NCI-H69 (cell line): ENCODE measurements at regions not wholly inside any gene's neighbourhood (a gene's known extent, or its start where the extent isn't known, plus 50 kb on each side); places are given as distances from the start of the nearest gene placed in this dataset.

ENCODE experiments used
- DNase-seq: peaks from one replicate; lab custom pipeline; 2025; lab: John Stamatoyannopoulos, UW

GRCh38 chr14:71287567-71287966 lies 380.3 kb downstream of the PCNX1 start:
- DNase-seq, result no peak

DNA sequence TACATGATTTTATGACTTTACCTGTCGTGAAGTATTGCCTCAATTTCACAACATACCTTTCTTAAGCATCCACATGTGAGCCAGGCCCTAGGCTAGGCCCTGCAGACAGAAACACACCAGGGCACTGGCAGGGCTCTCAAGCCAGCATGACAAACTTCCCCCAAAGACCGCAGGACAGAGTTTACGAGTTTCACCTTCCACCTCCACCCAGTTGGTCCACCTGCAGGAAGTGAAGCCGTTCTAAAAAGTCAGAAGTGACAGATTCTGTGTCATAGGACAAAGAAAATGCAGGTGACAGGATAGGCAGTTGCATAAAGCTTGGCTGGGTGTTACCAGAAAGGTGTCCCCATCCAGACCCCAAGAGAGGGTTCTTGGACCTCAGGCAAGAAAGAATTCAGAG lies 382.3 kb downstream of the PCNX1 start:
- no peak for DNase-seq

DNA sequence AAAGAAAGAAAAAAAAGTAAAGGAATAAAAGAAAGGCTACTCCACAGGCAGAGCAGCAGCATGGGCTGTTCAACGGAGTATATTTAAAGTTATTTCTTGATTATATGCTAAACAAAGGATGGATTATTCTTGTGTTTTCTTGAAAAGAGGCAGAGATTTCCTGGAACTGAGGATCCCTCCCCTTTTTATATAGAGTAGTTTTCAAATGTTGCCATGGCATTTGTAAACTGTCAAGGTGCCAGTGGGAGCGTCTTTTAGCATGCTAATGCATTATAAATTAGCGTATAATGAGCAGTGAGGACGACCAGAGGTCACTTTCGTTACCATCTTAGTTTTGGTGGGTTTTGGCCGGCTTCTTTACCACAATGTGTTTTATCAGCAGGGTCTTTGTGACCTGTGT lies 383.0 kb downstream of the PCNX1 start:
- no peak for DNase-seq

GRCh38 chr14:71290960-71291466 lies 383.8 kb downstream of the PCNX1 start:
- peak; percentile 45 for DNase-seq

DNA sequence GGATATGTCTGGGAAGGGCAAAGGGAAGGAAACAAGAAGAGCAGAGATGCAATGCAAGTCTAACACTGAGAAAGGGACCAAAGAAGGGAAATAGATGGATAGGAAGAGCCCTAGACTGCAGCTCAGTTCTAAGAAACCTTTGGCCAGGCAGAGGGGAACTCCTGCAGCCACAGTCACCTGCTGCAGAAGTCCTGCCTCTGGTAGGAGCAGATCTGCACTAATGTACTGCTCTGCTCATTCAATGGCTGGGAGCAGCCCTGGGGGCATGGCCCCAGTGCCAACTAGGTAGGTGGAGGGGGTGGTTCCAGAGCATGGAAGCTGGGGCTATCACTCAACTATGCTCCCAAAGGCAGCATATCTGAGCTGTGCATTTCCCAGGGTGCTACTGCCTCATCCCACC lies 388.9 kb downstream of the PCNX1 start:
- DNase-seq, result no peak

DNA sequence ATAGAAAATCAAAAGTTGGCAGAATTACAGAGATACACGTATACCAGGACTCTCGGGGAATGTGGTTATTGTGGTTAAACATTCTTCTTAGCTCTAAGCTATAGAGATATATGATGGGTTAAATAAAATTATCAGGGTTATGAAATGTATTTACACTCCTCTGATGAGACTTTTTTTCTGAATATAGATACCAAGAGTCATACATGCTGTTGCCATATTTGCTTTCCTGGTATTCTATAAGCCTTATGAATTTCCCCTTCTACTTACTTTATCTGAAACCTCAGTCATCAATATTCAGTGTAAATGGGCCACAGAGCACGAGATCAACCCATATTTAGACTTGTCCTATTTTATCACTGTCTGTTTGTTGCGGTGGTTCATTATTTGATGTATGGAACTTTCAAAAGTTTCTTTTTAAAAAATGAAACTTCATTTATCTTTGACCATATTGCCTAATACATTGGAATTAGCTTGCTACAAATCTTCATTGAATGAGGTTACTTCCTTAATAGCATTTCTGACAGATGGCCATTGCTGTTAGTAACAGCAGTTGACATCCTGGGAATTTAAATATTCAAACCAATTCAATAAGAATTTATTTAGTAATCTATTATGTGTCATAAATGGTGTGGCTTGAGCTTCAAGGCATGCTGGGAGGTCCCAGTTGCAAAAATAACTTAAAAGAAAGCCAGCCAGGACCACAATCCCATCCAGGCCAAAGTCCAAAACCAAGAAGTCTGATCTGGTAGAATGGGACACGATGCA lies 393.5 kb downstream of the PCNX1 start:
- DNase-seq, result no peak

DNA sequence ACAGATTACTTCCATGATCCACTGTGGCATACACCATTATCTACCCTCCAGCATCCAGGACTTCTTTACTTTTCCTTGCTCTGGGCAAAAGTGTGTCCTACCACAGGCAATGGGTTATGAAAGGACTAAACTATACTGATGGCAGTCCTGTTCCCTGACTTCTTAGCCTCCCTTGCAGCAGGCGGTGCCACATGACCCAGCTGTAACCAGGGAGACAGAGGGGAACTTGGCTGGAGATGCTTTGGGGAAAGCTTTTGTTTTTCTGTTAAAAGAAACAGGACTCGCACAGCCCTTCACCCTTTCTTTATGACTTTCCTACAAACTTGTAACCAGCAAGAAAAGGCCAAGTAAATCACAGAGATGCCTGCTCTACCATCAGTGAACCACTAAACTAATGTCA lies 394.4 kb downstream of the PCNX1 start:
- no peak for DNase-seq

DNA sequence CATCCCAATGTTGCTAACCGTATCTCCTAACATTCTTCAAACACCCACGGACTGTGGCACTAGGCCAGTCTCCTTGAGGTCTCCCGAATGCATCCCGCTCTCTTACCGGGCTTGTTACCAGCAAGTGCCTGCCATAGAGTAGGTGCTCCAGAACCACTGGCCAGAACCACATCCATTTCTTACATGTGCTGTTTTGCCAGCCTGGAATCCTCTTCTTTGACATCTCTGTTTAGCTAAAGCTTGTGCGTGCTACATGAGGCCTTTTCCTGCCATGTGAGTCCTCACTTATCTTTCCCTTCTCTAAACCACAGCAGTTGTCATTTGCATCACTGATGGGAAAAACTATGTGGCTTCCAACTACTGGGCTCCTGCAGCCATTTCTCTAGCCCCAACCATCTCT lies 397.4 kb downstream of the PCNX1 start:
- DNase-seq, result no peak

DNA sequence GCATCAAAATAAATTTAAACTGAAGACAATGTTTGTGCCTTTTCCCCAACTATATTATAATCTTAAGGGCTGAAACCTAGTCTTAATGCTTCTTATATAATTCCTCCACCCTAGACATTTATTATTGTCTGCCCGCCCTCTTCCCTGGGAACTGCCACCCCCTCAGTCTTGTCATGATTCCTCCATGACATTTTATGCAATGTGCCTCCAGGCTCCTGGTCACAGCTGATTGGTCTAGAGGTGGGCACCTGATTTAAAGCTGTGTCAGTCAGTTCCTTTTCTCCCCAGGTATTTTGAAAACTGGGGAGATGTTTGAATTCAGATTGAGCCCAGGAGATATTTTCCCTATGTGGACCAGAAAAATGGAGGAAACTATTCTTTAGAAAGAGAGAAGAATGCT lies 401.4 kb downstream of the PCNX1 start:
- DNase-seq, result no peak

GRCh38 chr14:71309756-71310155 lies 402.5 kb downstream of the PCNX1 start:
- no peak for DNase-seq

DNA sequence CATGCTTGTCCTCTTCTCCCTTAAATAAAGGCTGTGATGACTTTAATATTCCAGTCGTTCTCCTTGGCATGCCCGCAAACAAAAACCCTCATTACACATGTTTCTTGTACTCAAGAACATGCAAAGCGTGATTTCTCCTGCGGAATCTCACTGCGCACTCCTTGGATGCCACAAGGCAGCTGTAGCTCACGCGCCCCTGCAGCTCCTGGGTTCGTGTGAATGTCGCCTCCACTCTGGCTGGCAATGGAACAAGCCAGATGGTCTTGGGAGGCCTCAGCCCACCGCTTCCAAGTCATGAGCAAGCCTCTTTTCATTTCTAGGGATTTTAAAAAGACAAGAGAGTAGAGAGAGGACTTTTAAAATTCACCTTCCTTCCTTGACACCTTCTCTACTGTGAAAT lies 403.8 kb downstream of the PCNX1 start:
- no peak for DNase-seq

DNA sequence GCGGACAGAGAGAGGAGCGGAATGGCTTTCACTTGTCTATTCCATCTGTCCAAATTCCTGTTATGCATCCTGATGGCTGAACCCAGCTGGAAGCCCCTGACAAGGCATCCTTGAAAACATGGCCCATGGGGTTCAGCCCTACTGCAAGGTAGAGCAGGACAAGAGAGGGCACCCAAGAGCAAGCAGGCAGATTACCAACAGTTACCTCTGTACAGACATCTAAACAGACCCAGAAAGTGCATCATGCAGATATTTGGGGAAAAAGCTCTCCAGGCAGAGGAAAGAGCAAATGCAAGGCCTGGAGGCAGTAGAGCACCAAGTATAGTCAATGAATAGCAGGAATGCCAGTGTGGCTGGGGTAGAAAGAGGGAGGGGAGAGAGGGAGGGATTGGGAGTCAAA lies 407.5 kb downstream of the PCNX1 start:
- DNase-seq, result no peak

DNA sequence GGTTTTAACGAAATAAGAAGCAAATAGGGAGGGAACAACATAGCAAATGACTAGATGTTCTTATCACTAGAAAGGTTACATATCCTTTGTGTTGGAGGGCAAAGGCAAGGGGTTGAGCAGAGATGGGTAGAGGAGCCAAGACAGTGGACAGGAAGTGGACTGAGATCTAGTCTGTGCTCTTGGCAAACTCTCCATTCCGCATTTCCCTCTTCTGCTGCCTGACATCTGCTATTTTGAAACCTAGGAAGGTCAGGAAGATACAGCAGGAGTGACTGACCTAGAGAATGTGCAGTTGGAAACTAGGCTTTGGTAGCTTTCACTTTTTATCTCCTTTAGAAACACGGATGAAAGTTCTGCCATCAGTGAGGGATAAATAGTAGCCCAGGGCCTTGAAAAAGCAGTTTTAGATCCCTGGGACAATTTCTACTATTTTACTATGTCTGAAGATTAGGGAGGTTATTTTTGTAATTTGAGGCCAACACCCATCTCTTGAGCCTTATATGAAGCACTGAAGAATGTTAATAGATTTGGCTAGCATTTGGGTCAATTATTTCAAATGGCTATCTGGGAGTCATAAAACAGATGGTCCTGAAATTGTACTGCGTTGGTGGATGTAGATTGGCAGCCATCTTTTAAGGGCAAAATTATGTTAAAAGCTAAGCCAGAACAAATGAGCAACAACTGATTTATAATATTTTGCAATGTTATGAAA lies 410.3 kb downstream of the PCNX1 start:
- no peak for DNase-seq

DNA sequence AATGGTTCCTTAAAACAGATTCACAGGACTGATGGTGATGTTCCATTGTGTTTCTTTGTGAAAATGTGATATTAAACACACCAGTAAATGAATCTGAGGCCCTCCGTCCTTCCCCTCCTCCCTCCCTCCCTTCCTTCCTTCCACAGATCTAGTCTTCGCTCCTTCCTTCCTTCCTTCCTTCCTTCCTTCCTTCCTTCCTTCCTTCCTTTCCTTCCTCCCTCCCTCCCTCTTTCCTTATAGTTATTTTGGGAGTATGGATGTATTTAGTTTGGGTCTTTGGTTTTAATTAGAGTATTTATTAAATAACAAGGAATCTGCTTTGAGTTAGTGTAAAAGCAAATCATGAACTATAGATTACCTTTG lies 410.8 kb downstream of the PCNX1 start:
- DNase-seq, result no peak

DNA sequence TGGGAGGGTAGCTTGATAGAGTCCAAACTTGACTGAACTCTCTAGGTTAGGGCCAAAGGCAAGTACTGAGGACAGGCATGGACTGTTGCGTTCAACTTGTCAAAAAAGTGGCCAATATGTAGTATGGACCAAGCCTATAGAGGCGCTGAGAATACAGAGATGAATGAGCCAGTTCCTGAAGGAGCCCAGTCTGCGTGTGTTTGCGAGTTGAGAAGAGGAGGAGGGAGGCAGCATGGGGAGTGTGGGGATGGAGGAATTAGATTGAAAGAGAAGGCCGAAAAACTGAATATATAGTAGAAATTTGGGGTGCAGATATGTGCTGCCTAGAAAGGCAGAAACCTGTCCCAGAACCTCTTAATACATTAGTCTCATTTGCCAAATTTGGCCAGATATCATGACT lies 412.4 kb downstream of the PCNX1 start:
- peak; percentile 71 for DNase-seq

DNA sequence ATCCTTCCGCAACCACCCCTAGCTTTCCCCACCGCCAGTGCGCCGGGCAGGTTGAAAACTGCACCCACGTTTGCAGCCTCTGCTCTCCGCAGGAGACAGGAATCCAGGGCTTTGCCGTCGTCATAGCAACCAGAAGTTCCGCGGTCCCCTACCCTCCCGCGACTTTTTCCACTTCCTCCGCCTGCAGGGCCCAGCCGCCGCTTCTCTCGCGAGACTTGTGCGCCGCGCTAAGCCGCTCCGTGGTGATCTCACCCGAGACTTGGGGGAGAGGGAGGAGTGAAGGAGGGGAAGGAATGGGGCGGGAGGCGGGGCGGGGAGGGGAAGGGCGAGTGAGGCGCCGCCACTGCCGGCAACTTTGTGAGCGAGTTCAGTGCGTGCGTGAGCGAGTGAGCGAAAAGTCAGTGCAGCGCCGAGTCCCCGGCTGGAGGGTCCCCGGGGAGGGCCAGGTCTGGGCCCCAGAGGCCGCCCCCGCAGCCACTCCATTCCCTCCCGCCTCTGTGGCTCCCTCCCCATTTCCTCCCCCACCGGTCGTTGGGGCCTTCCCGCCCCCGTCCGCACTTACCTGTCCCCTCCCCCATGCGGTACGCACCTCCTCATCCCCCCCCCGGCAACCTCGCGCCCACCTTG lies 413.0 kb downstream of the PCNX1 start, which contains the start of gene SIPA1L1:
TSS of gene SIPA1L1 (plus strand) at position 370 of the 627 bp plus-strand sequence.
- peak; percentile 100 for DNase-seq

DNA sequence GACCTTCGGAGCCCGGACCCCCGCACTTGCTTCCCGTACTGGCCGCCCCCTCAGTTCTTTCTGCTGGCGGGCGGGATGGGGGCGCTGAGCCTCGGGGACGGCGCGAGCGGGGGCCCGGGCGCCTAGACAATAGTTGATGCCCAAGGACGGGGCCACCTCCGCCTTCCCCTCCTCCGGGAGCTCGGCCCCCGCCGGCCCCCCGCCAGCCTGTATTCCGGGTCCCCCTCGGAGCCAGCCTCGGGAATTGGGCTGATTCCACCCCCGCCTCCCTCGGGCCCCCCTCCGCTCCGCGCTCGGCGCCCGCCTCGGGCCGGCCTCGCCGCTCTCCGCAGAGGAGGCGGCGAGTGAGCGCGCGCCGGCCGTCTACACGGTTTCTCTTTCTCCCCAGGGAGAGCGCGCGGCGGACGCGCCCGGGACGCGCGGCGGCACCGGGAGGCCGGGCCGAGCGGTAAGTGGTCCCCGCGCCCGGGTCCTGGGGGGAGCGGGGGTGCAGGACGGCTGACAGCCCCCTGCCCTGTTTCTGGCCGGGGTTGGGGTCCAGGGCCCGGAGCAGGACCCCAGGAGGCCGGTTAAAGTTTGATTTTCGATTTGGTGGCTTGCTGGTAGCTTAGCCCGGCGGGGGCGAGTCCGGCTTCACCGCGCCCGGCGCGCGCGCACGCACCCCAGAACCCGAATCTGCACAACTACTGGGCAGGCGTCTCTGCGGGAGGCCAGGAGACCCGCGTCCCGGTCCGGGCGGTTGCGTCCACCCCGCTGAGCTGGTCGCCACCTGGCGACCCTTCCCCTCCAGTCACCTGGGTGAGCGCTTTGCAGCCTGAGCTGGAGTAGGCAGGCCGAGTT lies 413.7 kb downstream of the PCNX1 start:
- peak; percentile 89 for DNase-seq

DNA sequence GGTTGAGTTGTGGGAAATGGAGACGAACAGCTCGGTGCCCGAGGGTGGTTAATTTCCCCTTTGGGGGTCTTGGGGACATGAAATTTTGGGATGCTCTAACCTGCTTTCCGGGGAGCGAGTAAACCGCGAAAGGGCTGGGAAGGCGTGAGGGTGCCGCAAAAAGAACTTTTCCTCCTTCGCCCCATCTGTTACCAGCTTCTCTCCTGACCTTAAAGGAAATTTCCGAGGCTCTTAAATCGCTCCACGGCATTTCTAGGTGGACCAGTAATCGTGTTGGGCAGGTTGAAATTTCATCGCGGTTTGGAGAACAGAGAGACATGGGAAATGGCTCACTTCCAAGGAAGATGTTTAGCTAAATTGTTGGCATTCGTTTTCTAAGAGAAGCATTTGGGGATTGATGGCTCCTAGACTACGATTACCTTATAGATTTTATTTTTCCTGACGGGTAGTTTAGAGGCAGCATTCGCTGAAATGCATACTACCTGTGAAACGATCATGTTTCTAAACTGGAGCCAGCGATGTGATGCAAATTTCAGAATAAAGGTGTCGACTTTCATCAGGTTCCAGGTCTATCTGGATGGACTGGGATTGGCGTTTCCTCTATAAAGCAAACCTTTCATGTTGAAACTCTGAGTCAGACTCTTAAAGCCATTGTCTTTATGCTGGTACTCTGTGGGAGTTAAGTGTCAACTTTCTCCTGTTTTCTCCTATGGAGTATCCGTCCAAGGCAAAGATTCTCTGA lies 414.5 kb downstream of the PCNX1 start:
- peak; percentile 90 for DNase-seq

GRCh38 chr14:71322655-71323250 lies 415.5 kb downstream of the PCNX1 start:
- DNase-seq, result peak; percentile 50

GRCh38 chr14:71324767-71325272 lies 417.6 kb downstream of the PCNX1 start:
- DNase-seq, result peak; percentile 61

DNA sequence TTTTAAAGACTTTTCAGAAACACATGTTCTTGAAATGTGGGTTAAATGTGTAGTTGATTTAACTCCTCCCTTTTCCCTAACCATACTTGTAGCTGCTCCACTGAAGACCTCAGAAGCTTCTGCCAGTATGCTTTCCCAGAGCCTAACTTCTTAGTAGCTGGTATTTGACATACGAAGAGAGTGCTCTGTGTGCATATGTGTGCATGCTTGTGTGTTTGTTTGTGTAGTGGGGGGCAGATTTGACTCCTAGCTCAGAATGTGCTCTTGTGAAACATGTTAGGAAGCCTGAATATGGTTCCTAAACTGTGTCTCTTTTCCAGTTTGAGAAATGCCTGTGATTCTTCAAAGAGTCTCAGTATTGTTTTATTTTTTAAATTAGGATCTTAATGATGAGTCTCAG lies 420.4 kb downstream of the PCNX1 start:
- DNase-seq, result no peak
